ENCODE measurements at regions not wholly inside any gene's neighbourhood (a gene's known extent, or its start where the extent isn't known, plus 50 kb on each side); places are given as distances from the start of the nearest gene placed in this dataset.

- FAIRE-seq: no peak
- no peak for TF ChIP-seq CTCF (IDR thresholded peaks at IDR 0.05; ENCODE audit: insufficient read depth, low read length, severe bottlenecking)
- H3K36me3 ChIP-seq (ENCODE audit: control insufficient read depth, insufficient read depth, low read length): no peaks in the 10 kb centered on the region
- no peak overlapping the region for H3K4me3 ChIP-seq (ENCODE audit: low read depth, low read length)
- no peaks in the 10 kb centered on the region for H3K27me3 ChIP-seq (ENCODE audit: control insufficient read depth, insufficient read depth, low read length)
- no peak for DNase-seq (ENCODE audit: low read depth)
Measured at GRCh38 chr14:101228949-101229541, 325.5 kb upstream of the RTL1 start.

DNA sequence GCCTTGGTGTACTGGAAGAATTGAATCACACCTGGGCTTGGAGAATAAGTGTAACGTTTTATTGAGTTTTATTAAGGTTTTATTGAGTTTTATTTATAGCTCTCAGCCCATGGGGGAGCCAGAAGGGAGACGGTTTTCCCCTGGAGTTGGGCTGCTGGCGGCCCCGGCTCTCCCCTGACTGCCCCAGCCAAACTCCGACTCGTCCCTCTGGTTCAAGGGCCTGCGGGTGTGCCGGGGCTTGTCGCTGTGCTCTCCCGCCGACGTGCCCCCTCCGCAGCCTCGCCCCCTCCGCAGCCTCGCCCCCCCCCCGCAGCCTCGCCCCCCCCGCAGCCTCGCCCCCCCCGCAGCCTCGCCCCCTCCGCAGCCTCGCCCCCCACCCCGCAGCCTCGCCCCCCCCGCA lies 326.1 kb upstream of the RTL1 start:
- no peaks in the 10 kb centered on the region for H3K27me3 ChIP-seq (ENCODE audit: control insufficient read depth, insufficient read depth, low read length)
- DNase-seq (ENCODE audit: low read depth): no peak
- FAIRE-seq: no peak
- H3K36me3 ChIP-seq (ENCODE audit: control insufficient read depth, insufficient read depth, low read length): no peaks in the 10 kb centered on the region
- H3K4me3 ChIP-seq (ENCODE audit: low read depth, low read length): no peak overlapping the region
- no peak for TF ChIP-seq CTCF (IDR thresholded peaks at IDR 0.05; ENCODE audit: insufficient read depth, low read length, severe bottlenecking)

- DNase-seq (ENCODE audit: low read depth) (no peak), FAIRE-seq (no peak)
- no peak for TF ChIP-seq CTCF (IDR thresholded peaks at IDR 0.05; ENCODE audit: insufficient read depth, low read length, severe bottlenecking)
- H3K27me3 ChIP-seq (ENCODE audit: control insufficient read depth, insufficient read depth, low read length): no peaks in the 10 kb centered on the region
- H3K36me3 ChIP-seq (ENCODE audit: control insufficient read depth, insufficient read depth, low read length): no peaks in the 10 kb centered on the region
- H3K4me3 ChIP-seq (ENCODE audit: low read depth, low read length): no peak overlapping the region
Measured at GRCh38 chr14:101230161-101230850, 326.8 kb upstream of the RTL1 start.

DNA sequence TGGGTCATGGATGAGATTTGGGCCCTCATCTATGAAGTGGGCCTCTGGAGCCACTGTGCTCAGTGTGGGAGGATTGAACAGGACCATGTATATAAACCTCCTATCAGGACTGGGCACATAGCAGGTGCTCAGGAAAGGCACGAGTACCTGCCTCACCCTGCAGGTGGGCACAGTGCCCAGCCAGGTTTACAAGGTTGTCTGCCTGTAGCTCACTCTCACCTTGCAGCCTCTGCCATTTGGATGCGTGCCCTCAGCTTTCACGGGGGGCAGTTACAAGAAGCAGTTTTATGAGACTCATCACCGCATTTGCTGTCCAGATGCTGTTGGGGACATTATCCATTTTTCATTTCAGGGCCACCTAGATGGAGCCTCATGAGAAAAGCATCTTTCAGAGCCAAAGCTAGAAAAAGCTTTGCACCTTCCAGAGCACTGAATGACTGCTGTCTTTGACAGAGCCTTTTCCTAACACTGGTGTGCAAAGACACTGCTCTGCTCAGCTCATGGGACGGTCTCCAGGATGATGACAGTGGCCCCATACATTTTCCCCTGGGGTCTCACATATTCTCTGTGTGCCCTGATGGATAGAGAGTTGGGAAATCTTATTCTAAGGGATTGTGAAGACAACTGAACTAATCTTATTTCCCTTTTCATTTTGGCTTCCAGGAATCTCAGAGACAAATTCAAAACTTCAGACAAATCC lies 327.5 kb upstream of the RTL1 start:
- DNase-seq (ENCODE audit: low read depth) (no peak), FAIRE-seq (no peak)
- Histone ChIP-seq H3K4me3 (ENCODE audit: low read depth, low read length) (no peak overlapping the region), H3K27me3 (ENCODE audit: control insufficient read depth, insufficient read depth, low read length) (no peaks in the 10 kb centered on the region), H3K36me3 (ENCODE audit: control insufficient read depth, insufficient read depth, low read length) (no peaks in the 10 kb centered on the region)
- no peak for TF ChIP-seq CTCF (IDR thresholded peaks at IDR 0.05; ENCODE audit: insufficient read depth, low read length, severe bottlenecking)

GRCh38 chr14:101231828-101232227 lies 328.3 kb upstream of the RTL1 start:
- H3K36me3 ChIP-seq (ENCODE audit: control insufficient read depth, insufficient read depth, low read length): no peaks in the 10 kb centered on the region
- H3K4me3 ChIP-seq (ENCODE audit: low read depth, low read length): no peak overlapping the region
- no peaks in the 10 kb centered on the region for H3K27me3 ChIP-seq (ENCODE audit: control insufficient read depth, insufficient read depth, low read length)
- DNase-seq (ENCODE audit: low read depth) (no peak), FAIRE-seq (no peak)
- TF ChIP-seq CTCF (IDR thresholded peaks at IDR 0.05; ENCODE audit: insufficient read depth, low read length, severe bottlenecking): no peak

Measured in bronchial epithelial cell (primary cell).